Memory B cell (primary cell): ENCODE measurements at regions not wholly inside any gene's neighbourhood (a gene's known extent, or its start where the extent isn't known, plus 50 kb on each side); places are given as distances from the start of the nearest gene placed in this dataset.
"Not testable (repeated sequence)": the region's sequence is repeated elsewhere in the genome, so short reads cannot be mapped to it uniquely, and the experiment has no call there.

Experiments
- ATAC-seq: fragments of 150-1000 bp; cut with Tn5 transposase; 2 replicates; pipeline ENCODE4 v1.10.0; 2021; ENCODE audit warnings: low read depth, mild to moderate bottlenecking, moderate library complexity
- DNase-seq, 2 donors: peaks; one replicate each; pipeline ENCODE4 v3.0.0; 2022; ENCODE audit warnings: low spot score in 2 of 2
- H3K27ac Mint-ChIP-seq: one replicate; pipeline ENCODE4 v1.8.0; 2022; ENCODE audit warnings: mild to moderate bottlenecking, moderate library complexity, mixed read lengths
- H3K27me3 Mint-ChIP-seq: one replicate; pipeline ENCODE4 v1.8.0; 2022; ENCODE audit warnings: mixed read lengths
- H3K36me3 Mint-ChIP-seq: one replicate; pipeline ENCODE4 v1.8.0; 2022; ENCODE audit warnings: mild to moderate bottlenecking, mixed read lengths
- H3K4me1 Mint-ChIP-seq: one replicate; pipeline ENCODE4 v1.8.0; 2022; ENCODE audit warnings: mixed read lengths
- H3K4me3 Mint-ChIP-seq: one replicate; pipeline ENCODE4 v1.8.0; 2022; ENCODE audit warnings: mild to moderate bottlenecking, moderate library complexity, mixed read lengths
- H3K9me3 Mint-ChIP-seq: one replicate; pipeline ENCODE4 v1.8.0; 2022; ENCODE audit warnings: mixed read lengths

DNA sequence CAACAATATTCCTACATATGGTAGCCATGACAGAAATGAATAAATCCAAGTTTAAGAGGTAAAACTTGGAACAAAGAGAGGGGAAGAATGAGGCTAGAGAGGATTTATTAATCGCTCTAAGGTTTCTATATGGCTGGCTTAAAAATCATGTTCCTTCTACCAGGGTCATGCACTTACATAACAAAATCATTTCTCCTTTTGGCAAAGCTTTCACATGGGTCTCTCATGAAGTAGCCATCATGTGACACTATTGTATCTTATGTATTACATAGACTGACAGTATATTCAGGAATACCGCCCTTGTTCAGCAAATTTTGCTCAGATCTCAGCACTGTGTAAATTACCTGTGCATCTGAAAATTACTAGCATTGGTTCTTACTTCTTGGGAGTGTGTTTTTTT lies 1554.5 kb upstream of the SLC39A10 start:
- Mint-ChIP-seq H3K27me3 (no peaks in the 10 kb centered on the region), H3K27ac (no peak overlapping the region), H3K4me1 (peaks cover 4% of the 10 kb centered on the region), H3K36me3 (no peaks in the 10 kb centered on the region), H3K4me3 (no peak overlapping the region), H3K9me3 (no peaks in the 10 kb centered on the region)
- DNase-seq (no peak), ATAC-seq (no peak)

GRCh38 chr2:194100201-194100600 lies 1556.8 kb upstream of the SLC39A10 start:
- no peak overlapping the region for H3K27ac Mint-ChIP-seq
- ATAC-seq (no peak), DNase-seq (no peak)
- H3K4me3 Mint-ChIP-seq, result no peak overlapping the region
- H3K4me1 Mint-ChIP-seq, result peaks cover 4% of the 10 kb centered on the region
- no peaks in the 10 kb centered on the region for H3K27me3 Mint-ChIP-seq
- no peaks in the 10 kb centered on the region for H3K36me3 Mint-ChIP-seq
- H3K9me3 Mint-ChIP-seq, result no peaks in the 10 kb centered on the region

- no peaks in the 10 kb centered on the region for H3K27me3 Mint-ChIP-seq
Observed at GRCh38 chr2:194096402-194096801, 1560.6 kb upstream of the SLC39A10 start.

GRCh38 chr2:194095359-194095758 lies 1561.7 kb upstream of the SLC39A10 start:
- Mint-ChIP-seq H3K9me3 (no peaks in the 10 kb centered on the region), H3K27ac (no peak overlapping the region), H3K4me1 (no peaks in the 10 kb centered on the region), H3K27me3 (no peaks in the 10 kb centered on the region), H3K4me3 (no peak overlapping the region), H3K36me3 (no peaks in the 10 kb centered on the region)
- ATAC-seq (no peak), DNase-seq (no peak)

More at GRCh38 chr2:194096402-194096801, 1560.6 kb upstream of the SLC39A10 start:
- no peaks in the 10 kb centered on the region for H3K9me3 Mint-ChIP-seq
- ATAC-seq (no peak), DNase-seq (no peak)
- no peak overlapping the region for H3K27ac Mint-ChIP-seq
- no peaks in the 10 kb centered on the region for H3K36me3 Mint-ChIP-seq
- H3K4me1 Mint-ChIP-seq, result no peaks in the 10 kb centered on the region
- no peak overlapping the region for H3K4me3 Mint-ChIP-seq

DNA sequence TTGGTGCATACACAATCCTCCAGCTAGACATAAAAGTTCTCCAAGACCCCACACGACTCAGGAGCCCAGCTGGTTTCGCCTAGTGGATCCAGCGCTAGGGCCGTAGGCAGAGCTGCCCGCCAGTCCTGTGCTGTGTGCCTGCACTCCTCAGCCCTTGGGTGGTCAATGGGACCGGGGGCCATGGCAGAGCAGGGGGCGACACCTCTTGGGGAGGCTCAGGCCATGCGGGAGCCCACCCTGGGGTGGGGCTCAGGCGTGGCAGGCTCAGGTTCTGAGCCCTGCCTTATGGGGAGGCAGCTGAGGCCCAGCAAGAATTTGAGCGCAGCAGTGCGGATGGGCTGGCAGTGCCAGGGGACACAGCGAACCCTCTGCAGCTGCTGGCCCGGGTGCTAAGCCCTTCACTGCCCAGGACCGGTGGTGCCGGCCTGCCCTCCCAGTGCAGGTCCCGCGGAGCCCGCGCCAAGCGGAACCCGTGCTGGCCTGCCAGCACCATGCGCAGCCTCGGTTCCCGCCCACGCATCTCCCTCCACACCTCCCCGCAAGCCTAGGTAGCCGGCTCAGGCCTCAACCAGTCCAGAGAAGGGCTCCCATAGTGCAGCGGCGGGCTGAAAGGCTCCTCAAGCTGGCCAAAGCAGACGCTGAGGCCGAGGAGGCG lies 1566.6 kb upstream of the SLC39A10 start:
- DNase-seq (no peak), ATAC-seq (no peak)
- H3K9me3 Mint-ChIP-seq, result no peaks in the 10 kb centered on the region
- H3K4me1 Mint-ChIP-seq, result peaks cover 7% of the 10 kb centered on the region
- no peaks in the 10 kb centered on the region for H3K36me3 Mint-ChIP-seq
- H3K4me3 Mint-ChIP-seq, result no peak overlapping the region
- no peak overlapping the region for H3K27ac Mint-ChIP-seq
- no peaks in the 10 kb centered on the region for H3K27me3 Mint-ChIP-seq

DNA sequence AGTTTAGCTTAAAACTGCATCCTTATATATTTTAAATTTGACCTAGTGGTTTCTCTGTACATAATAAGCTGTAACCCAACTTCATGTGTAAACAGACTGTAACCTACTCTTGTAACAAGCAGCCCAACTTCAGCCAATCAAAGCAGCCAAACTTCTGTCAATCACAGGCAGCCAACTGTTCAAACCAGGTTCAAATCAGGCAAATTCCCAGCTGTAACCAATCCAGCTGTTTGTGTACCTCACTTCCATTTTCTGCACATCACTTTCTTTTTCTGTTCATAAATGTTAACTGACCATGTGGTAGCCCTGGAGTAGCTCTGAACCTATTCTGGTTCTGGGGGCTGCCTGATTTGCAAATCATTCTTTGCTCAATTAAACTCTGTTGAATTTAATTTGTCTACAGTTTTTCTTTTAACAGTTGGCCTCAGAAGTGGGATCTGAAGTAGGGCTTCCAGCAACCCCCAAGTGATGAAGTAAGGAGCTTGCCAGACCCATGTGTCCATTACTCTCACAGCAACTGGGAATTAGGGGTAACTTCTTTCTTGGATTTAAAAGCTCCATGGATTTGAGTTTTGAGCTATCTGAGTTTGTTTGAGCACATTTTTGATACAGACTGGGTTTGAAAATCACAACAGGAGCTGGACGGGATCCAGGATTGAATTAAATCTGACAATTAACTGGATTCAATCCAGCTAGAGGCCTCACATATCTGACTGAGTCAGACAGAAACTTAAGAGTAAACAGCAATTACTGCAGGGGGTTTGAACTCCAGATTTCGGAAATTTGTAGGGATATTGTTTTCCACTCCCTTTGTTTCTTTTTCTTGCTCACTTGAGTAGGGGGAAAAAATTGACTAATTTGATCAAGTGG lies 1569.7 kb upstream of the SLC39A10 start:
- no peak for ATAC-seq
- Mint-ChIP-seq H3K27ac (no peak overlapping the region), H3K9me3 (no peaks in the 10 kb centered on the region), H3K4me1 (peaks cover 7% of the 10 kb centered on the region), H3K36me3 (no peaks in the 10 kb centered on the region), H3K4me3 (no peak overlapping the region), H3K27me3 (no peaks in the 10 kb centered on the region)
- no peak for DNase-seq

- no peaks in the 10 kb centered on the region for H3K36me3 Mint-ChIP-seq
- H3K27ac Mint-ChIP-seq, result no peak overlapping the region
- H3K4me1 Mint-ChIP-seq, result peaks cover 7% of the 10 kb centered on the region
- no peaks in the 10 kb centered on the region for H3K27me3 Mint-ChIP-seq
- ATAC-seq (no peak), DNase-seq (no peak)
- no peaks in the 10 kb centered on the region for H3K9me3 Mint-ChIP-seq
- no peak overlapping the region for H3K4me3 Mint-ChIP-seq
Observed at GRCh38 chr2:194086129-194086528, 1570.9 kb upstream of the SLC39A10 start.

DNA sequence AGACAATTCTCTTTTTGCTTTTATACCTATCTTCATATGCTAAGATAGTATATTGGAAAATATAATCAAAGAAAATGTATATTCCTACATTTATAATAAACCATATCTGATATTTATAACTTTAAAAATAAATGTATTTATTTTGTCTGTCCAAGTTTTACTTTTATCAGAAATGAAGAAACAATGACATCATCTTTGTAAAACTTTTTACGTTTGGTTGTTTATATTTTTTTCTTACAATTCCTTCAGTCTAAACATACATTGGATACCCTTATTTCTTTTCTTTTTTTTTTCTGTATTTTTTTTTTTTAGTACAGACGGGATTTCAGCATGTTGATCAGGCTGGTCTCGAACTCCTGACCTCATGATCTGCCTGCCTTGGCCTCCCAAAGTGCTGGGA lies 1577.0 kb upstream of the SLC39A10 start:
- no peak overlapping the region for H3K27ac Mint-ChIP-seq
- H3K4me1 Mint-ChIP-seq, result no peaks in the 10 kb centered on the region
- no peaks in the 10 kb centered on the region for H3K9me3 Mint-ChIP-seq
- no peak for ATAC-seq
- no peaks in the 10 kb centered on the region for H3K27me3 Mint-ChIP-seq
- no peak overlapping the region for H3K4me3 Mint-ChIP-seq
- no peaks in the 10 kb centered on the region for H3K36me3 Mint-ChIP-seq
- no peak for DNase-seq

DNA sequence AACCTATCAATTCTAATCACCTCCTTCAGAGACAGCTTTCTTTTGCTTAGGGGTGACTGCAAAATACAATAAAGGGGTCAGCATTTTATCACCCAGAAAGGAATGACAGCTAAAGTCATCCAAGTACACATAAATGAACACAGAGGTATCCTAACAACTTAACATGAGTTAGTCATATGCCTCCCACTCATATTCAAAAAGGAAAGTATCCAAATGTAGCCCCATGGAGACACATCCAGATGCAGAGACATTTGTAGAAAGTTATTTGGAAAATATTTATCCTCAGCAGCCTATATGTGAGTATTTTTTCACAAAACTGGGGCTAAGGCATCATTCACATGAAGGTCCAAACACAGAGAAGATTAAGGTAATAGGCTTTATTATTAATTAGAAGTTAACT lies 1579.7 kb upstream of the SLC39A10 start:
- DNase-seq (no peak), ATAC-seq (no peak)
- Mint-ChIP-seq H3K4me1 (no peaks in the 10 kb centered on the region), H3K9me3 (no peaks in the 10 kb centered on the region), H3K4me3 (no peak overlapping the region), H3K27me3 (no peaks in the 10 kb centered on the region), H3K36me3 (no peaks in the 10 kb centered on the region), H3K27ac (no peak overlapping the region)

GRCh38 chr2:194062401-194062800 lies 1594.6 kb upstream of the SLC39A10 start:
- peaks cover 8% of the 10 kb centered on the region for H3K4me1 Mint-ChIP-seq
- no peak overlapping the region for H3K27ac Mint-ChIP-seq
- DNase-seq, result no peak
- H3K4me3 Mint-ChIP-seq, result no peak overlapping the region
- no peaks in the 10 kb centered on the region for H3K27me3 Mint-ChIP-seq
- no peaks in the 10 kb centered on the region for H3K36me3 Mint-ChIP-seq
- no peak for ATAC-seq
- peaks cover 2% of the 10 kb centered on the region for H3K9me3 Mint-ChIP-seq

GRCh38 chr2:194060269-194060668 lies 1596.8 kb upstream of the SLC39A10 start:
- peaks cover 8% of the 10 kb centered on the region for H3K4me1 Mint-ChIP-seq
- H3K36me3 Mint-ChIP-seq, result no peaks in the 10 kb centered on the region
- peak overlapping the region; percentile 8 for H3K4me3 Mint-ChIP-seq
- no peak for ATAC-seq
- H3K9me3 Mint-ChIP-seq, result peaks cover 2% of the 10 kb centered on the region
- no peak for DNase-seq
- no peak overlapping the region for H3K27ac Mint-ChIP-seq
- H3K27me3 Mint-ChIP-seq, result no peaks in the 10 kb centered on the region

- Mint-ChIP-seq H3K27ac (no peak overlapping the region), H3K27me3 (no peaks in the 10 kb centered on the region), H3K4me3 (no peak overlapping the region), H3K9me3 (no peaks in the 10 kb centered on the region), H3K4me1 (no peaks in the 10 kb centered on the region), H3K36me3 (no peaks in the 10 kb centered on the region)
- ATAC-seq (no peak), DNase-seq (no peak)
Observed at GRCh38 chr2:194054313-194054712, 1602.7 kb upstream of the SLC39A10 start.

- no peak for ATAC-seq
- Mint-ChIP-seq H3K4me1 (no peaks in the 10 kb centered on the region), H3K9me3 (no peaks in the 10 kb centered on the region), H3K27me3 (no peaks in the 10 kb centered on the region), H3K27ac (no peak overlapping the region), H3K4me3 (no peak overlapping the region), H3K36me3 (no peaks in the 10 kb centered on the region)
- no peak for DNase-seq
Observed at GRCh38 chr2:194044321-194044720, 1612.7 kb upstream of the SLC39A10 start.

DNA sequence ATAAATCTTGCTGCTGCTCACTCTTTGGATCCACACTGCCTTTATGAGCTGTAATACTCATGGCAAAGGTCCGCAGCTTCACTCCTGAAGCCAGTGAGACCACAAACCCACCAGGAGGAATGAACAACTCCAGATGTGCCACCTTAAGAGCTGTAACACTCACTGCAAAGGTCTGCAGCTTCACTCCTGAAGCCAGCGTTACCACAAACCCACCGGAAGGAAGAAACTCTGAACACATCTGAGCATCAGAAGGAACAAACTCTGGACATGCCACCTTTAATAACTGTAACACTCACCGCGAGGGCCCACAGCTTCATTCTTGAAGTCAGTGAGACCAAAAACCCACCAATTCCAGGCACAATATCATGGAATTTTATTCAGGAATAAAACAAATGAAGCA lies 1635.9 kb upstream of the SLC39A10 start:
- not testable (repeated sequence) for ATAC-seq, H3K27ac Mint-ChIP-seq, H3K9me3 Mint-ChIP-seq, H3K36me3 Mint-ChIP-seq, H3K4me3 Mint-ChIP-seq, H3K27me3 Mint-ChIP-seq, H3K4me1 Mint-ChIP-seq, DNase-seq

- Mint-ChIP-seq H3K27ac (no peak overlapping the region), H3K4me3 (no peak overlapping the region), H3K9me3 (no peaks in the 10 kb centered on the region), H3K27me3 (no peaks in the 10 kb centered on the region), H3K4me1 (no peaks in the 10 kb centered on the region), H3K36me3 (no peaks in the 10 kb centered on the region)
- no peak for DNase-seq
- ATAC-seq, result no peak
Observed at GRCh38 chr2:194020155-194020554, 1636.9 kb upstream of the SLC39A10 start.
